ENCODE measurements at regions not wholly inside any gene's neighbourhood (a gene's known extent, or its start where the extent isn't known, plus 50 kb on each side); places are given as distances from the start of the nearest gene placed in this dataset.
"Not testable (repeated sequence)": the region's sequence is repeated elsewhere in the genome, so short reads cannot be mapped to it uniquely, and the experiment has no call there.

DNA sequence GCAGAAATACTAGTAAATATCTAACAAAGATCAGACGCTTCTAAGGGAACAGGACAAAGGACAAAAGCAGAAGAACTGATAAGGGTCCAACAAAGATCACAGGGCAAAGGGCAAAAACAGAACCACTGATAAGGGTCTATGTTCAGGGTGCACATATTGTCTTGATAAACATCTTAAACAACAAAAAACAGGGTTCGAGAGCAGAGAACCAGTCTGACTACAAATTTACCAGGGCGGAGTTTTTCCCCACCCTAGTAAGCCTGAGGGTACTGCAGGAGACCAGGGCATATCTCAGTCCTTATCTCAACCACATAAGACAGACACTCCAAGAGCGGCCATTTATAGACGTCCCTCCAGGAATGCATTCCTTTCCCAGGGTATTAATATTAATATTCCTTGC lies 833.5 kb downstream of the BRINP3 start:
- not testable (repeated sequence) for TF ChIP-seq POLR2A (IDR thresholded peaks at IDR 0.05; ENCODE audit: low read depth, low read length); TAF1 (IDR thresholded peaks at IDR 0.05; ENCODE audit: borderline replicate concordance, low read depth, low read length)

Data from GM12892 (cell line).